HG02642 (cell line): ENCODE measurements at regions not wholly inside any gene's neighbourhood (a gene's known extent, or its start where the extent isn't known, plus 50 kb on each side); places are given as distances from the start of the nearest gene placed in this dataset.

ENCODE experiments used
- ATAC-seq: cut with Tn5 transposase; IDR thresholded peaks from one replicate; pipeline ENCODE4 v1.9.1; 2021; ENCODE audit warnings: mild to moderate bottlenecking; ENCODE audit not compliant: unreplicated experiment, poor library complexity

- ATAC-seq: no peak
These were observed 141.8 kb upstream of the RASSF8 start for GRCh38 chr12:25816637-25817036.

- no peak for ATAC-seq
These were observed 141.3 kb upstream of the RASSF8 start for GRCh38 chr12:25817166-25817565.

GRCh38 chr12:25818596-25819390 is 139.7 kb upstream of the RASSF8 start:
- ATAC-seq: no peak

GRCh38 chr12:25819691-25820090 is 138.8 kb upstream of the RASSF8 start:
- no peak for ATAC-seq

- ATAC-seq: no peak
These were observed 136.2 kb upstream of the RASSF8 start for GRCh38 chr12:25822281-25822680.

- no peak for ATAC-seq
These were observed 133.7 kb upstream of the RASSF8 start for GRCh38 chr12:25824734-25825133.

GRCh38 chr12:25825446-25825845 is 133.0 kb upstream of the RASSF8 start:
- no peak for ATAC-seq

- no peak for ATAC-seq
These were observed 131.3 kb upstream of the RASSF8 start for GRCh38 chr12:25827141-25827540.

- no peak for ATAC-seq
These were observed 130.7 kb upstream of the RASSF8 start for GRCh38 chr12:25827747-25828146.

- no peak for ATAC-seq
These were observed 130.3 kb upstream of the RASSF8 start for GRCh38 chr12:25828188-25828587.

- no peak for ATAC-seq
These were observed 129.3 kb upstream of the RASSF8 start for GRCh38 chr12:25829192-25829591.

- no peak for ATAC-seq
These were observed 128.0 kb upstream of the RASSF8 start for GRCh38 chr12:25830456-25830855.

GRCh38 chr12:25833657-25834056 is 124.8 kb upstream of the RASSF8 start:
- no peak for ATAC-seq

GRCh38 chr12:25835385-25835784 is 123.1 kb upstream of the RASSF8 start:
- ATAC-seq: no peak

GRCh38 chr12:25838007-25838406 is 120.5 kb upstream of the RASSF8 start:
- ATAC-seq: no peak

- no peak for ATAC-seq
These were observed 119.0 kb upstream of the RASSF8 start for GRCh38 chr12:25839470-25839869.

- no peak for ATAC-seq
These were observed 117.6 kb upstream of the RASSF8 start for GRCh38 chr12:25840678-25841465.

GRCh38 chr12:25842254-25842653 is 116.2 kb upstream of the RASSF8 start:
- no peak for ATAC-seq

GRCh38 chr12:25843976-25844375 is 114.5 kb upstream of the RASSF8 start:
- ATAC-seq: no peak

GRCh38 chr12:25845415-25845814 is 113.1 kb upstream of the RASSF8 start:
- ATAC-seq: no peak

GRCh38 chr12:25852792-25853191 is 105.7 kb upstream of the RASSF8 start:
- no peak for ATAC-seq
